AG04449 (cell line): ENCODE measurements at regions not wholly inside any gene's neighbourhood (a gene's known extent, or its start where the extent isn't known, plus 50 kb on each side); places are given as distances from the start of the nearest gene placed in this dataset.

Experiments used
- CTCF ChIA-PET: fragments of 350-600 bp; formaldehyde crosslinking; extraction: SDS; loops from one replicate; lab custom pipeline; 2021; ENCODE audit warnings: antibody characterized with exemption; lab: Yijun Ruan, JAX
- POLR2A ChIA-PET: fragments of 400-600, 350-600 bp; formaldehyde crosslinking; extraction: SDS; loops from one replicate; lab custom pipeline; 2020; ENCODE audit warnings: antibody characterized with exemption, inconsistent platforms; lab: Yijun Ruan, JAX
- DNase-seq: peaks from one replicate; pipeline ENCODE4 v3.0.0-alpha.2; 2010; ENCODE audit warnings: low read depth, low spot score
- H3K4me3 ChIP-seq: 2 replicates; pipeline ENCODE4 v1.5.1; 2011; ENCODE audit warnings: low read depth, mild to moderate bottlenecking, control low read depth, low read length
- TF ChIP-seq, protein P1 (sequence below): IDR thresholded peaks from one replicate; pipeline ENCODE4 v1.5.1; 2011; ENCODE audit warnings: mild to moderate bottlenecking, moderate library complexity, low read length, control low read depth, inconsistent platforms; ENCODE audit not compliant: insufficient read depth; ENCODE audit errors: missing control alignments

DNA sequence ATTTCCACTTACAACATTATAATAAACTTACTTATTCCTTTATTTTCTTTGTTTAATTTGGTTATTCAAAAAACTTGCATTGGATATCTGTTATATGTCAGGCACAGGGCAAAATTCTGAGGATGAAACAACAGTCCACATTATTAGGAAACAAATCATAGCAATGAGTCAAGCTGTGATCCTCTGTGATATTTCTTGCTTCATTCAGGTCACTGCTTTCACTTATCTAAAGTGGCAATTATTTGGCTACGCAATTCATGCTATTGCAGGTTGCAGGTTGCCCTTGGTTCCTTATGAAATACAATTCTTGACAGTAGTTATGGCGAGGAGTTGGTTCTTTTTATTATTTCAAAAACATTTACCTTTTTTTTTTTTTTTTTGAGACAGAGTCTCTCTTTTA is 66.4 kb upstream of the CNTN6 start:
- no peak for DNase-seq
- no peak overlapping the region for H3K4me3 ChIP-seq
- ChIA-PET CTCF (no interaction called here), POLR2A (no interaction called here)
- TF ChIP-seq, protein P1, sequence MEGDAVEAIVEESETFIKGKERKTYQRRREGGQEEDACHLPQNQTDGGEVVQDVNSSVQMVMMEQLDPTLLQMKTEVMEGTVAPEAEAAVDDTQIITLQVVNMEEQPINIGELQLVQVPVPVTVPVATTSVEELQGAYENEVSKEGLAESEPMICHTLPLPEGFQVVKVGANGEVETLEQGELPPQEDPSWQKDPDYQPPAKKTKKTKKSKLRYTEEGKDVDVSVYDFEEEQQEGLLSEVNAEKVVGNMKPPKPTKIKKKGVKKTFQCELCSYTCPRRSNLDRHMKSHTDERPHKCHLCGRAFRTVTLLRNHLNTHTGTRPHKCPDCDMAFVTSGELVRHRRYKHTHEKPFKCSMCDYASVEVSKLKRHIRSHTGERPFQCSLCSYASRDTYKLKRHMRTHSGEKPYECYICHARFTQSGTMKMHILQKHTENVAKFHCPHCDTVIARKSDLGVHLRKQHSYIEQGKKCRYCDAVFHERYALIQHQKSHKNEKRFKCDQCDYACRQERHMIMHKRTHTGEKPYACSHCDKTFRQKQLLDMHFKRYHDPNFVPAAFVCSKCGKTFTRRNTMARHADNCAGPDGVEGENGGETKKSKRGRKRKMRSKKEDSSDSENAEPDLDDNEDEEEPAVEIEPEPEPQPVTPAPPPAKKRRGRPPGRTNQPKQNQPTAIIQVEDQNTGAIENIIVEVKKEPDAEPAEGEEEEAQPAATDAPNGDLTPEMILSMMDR: no peak

DNA sequence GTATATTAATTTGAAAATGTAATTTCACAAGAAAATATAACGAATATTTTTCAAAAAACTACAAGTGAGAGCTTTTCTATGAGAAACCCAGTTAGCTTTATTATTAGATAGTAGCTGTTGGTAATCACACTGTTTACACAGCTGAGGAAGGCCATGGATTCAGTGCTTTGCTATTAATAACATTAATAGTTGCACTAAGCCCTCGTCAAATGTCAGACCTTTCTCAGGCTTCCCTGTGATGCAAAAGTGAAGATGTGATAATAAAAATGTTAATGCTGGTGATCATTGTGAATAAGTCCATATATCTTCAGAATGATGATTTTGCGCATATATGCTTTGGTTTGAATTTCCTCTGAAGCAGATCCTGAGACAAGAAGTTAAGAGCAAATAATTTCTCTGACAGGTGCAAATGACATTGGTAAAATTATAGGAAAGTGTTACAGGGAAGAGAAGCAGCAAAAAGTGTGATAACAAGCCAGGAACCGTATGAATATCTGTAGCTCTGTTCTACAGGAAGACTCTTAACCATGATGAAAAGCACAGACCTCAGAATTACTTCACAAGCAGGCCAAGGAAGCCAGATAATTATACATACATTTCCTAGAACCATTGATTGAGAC is 56.5 kb upstream of the CNTN6 start:
- TF ChIP-seq, protein P1: no peak
- no peak overlapping the region for H3K4me3 ChIP-seq
- ChIA-PET POLR2A (no interaction called here), CTCF (no interaction called here)
- no peak for DNase-seq

DNA sequence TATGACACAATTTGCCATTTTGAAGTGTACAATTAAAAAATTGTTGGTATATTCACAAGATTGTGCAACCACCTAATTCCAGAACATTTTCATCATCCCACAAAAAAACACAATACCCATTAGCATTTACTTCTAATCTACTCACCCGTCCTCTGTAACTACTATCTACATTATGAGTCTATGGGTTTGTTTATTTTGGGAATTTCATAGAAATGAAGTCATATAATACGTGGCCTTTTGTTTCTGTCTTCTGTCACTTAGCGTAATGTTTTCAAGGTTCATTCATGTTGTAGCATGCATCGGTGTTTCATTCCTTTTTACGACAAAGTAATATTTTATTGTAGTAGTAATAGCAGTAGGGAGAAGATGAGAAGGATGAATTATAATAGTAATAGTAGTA is 55.2 kb upstream of the CNTN6 start:
- no peak overlapping the region for H3K4me3 ChIP-seq
- DNase-seq: no peak
- ChIA-PET CTCF (no interaction called here), POLR2A (no interaction called here)
- TF ChIP-seq, protein P1: no peak
